Smooth muscle cell (in vitro differentiated cells): ENCODE measurements at regions not wholly inside any gene's neighbourhood (a gene's known extent, or its start where the extent isn't known, plus 50 kb on each side); places are given as distances from the start of the nearest gene placed in this dataset.

Experiments used
- DNase-seq: peaks from one replicate; lab custom pipeline; 2025; ENCODE audit not compliant: unreplicated experiment; lab: John Stamatoyannopoulos, UW
- H2AFZ ChIP-seq: fragments of 200-600 bp; sonication (generic); 2 replicates; pipeline ENCODE4 v1.6.0; 2016; ENCODE audit warnings: antibody characterized with exemption, low read depth, mild to moderate bottlenecking
- H3F3A ChIP-seq: fragments of 200-600 bp; sonication (generic); 2 replicates; pipeline ENCODE4 v1.6.0; 2017; ENCODE audit warnings: antibody characterized with exemption, low read depth
- H3K27ac ChIP-seq: fragments of 200-600 bp; sonication (generic); 2 replicates; pipeline ENCODE4 v1.5.1; 2016; ENCODE audit warnings: low read depth, mild to moderate bottlenecking
- H3K27me3 ChIP-seq: fragments of 200-600 bp; sonication (generic); 2 replicates; pipeline ENCODE4 v1.6.1; 2016; ENCODE audit warnings: low read depth, mild to moderate bottlenecking
- H3K36me3 ChIP-seq: fragments of 200-600 bp; sonication (generic); 2 replicates; pipeline ENCODE4 v1.5.1; 2016; ENCODE audit warnings: low read depth
- H3K4me1 ChIP-seq: fragments of 200-600 bp; sonication (generic); 2 replicates; pipeline ENCODE4 v1.5.1; 2016; ENCODE audit warnings: low read depth
- H3K4me2 ChIP-seq: fragments of 200-600 bp; sonication (generic); 2 replicates; pipeline ENCODE4 v1.6.0; 2016; ENCODE audit warnings: mild to moderate bottlenecking
- H3K4me3 ChIP-seq: fragments of 200-600 bp; sonication (generic); 2 replicates; pipeline ENCODE4 v1.5.1; 2016; ENCODE audit warnings: mild to moderate bottlenecking
- H3K79me2 ChIP-seq: fragments of 200-600 bp; sonication (generic); 2 replicates; pipeline ENCODE4 v1.6.0; 2016; ENCODE audit warnings: low read depth, mild to moderate bottlenecking
- H3K9ac ChIP-seq: fragments of 200-600 bp; sonication (generic); 2 replicates; pipeline ENCODE4 v1.6.0; 2016; ENCODE audit warnings: low read depth
- H3K9me3 ChIP-seq: fragments of 200-600 bp; sonication (generic); replicated peaks from 2 replicates; pipeline ENCODE4 v1.5.1; 2016; ENCODE audit warnings: low read depth
- H4K20me1 ChIP-seq: fragments of 200-600 bp; sonication (generic); 2 replicates; pipeline ENCODE4 v1.6.0; 2016; ENCODE audit warnings: low read depth
- WGBS: methylation state at CpG from one replicate; pipeline ENCODE4 v1.1.7; 2016; ENCODE audit warnings: low lambda C conversion rate; 5-methylcytosine and 5-hydroxymethylcytosine counted together
- TF ChIP-seq, protein P1 (sequence below): fragments of 200-600 bp; sonication (generic); IDR thresholded peaks from 2 replicates; pipeline ENCODE4 v1.5.1; 2017; ENCODE audit warnings: borderline replicate concordance, mild to moderate bottlenecking, antibody characterized with exemption; ENCODE audit not compliant: insufficient read depth, poor library complexity, severe bottlenecking

DNA sequence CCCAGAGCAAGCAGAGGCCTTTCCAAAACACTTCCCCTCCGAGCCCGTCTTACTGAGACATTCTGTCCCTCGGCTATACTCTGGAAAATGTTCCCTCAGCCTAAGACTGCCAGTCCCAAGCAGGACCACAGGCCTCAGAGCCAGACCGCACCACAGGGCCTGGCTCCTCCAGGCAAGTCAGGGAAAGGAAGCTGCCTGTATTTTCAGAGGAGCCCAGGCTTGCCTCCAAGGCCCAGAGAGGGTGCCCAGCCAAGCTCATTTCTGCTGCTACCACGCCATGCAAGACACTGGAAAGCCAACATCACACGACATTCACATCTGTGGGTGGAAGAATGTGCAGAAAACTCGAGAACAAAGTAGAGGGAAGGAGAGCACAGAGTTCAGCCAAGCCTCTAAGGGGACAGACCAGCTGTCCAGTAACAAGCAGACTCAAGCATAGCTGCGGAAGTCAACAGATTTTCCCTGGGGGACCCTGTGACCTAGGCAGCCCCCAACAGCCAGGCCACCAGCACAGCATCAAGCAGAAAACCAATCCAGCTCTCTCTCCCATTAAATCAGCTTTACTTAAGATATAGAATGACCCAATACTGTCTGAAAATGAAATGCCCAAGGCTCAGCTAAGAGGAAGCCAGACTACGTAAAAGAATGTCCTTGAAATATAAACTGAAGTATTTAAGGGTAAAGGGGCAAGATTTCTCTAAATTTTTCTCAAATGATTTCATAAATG lies 123.9 kb downstream of the ZFP36L2 start:
- Histone ChIP-seq H3K27me3 (no peaks in the 10 kb centered on the region), H3K79me2 (no peaks in the 10 kb centered on the region), H3K9me3 (no peaks in the 10 kb centered on the region), H3F3A (peaks cover 9% of the 10 kb centered on the region), H3K4me3 (no peak overlapping the region), H3K36me3 (no peaks in the 10 kb centered on the region), H3K9ac (no peak overlapping the region), H3K27ac (peak overlapping the region; percentile 60), H3K4me2 (peak overlapping the region; percentile 2), H3K4me1 (peaks cover 46% of the 10 kb centered on the region), H4K20me1 (no peaks in the 10 kb centered on the region), H2AFZ (peak overlapping the region; percentile 88)
- TF ChIP-seq, protein P1, sequence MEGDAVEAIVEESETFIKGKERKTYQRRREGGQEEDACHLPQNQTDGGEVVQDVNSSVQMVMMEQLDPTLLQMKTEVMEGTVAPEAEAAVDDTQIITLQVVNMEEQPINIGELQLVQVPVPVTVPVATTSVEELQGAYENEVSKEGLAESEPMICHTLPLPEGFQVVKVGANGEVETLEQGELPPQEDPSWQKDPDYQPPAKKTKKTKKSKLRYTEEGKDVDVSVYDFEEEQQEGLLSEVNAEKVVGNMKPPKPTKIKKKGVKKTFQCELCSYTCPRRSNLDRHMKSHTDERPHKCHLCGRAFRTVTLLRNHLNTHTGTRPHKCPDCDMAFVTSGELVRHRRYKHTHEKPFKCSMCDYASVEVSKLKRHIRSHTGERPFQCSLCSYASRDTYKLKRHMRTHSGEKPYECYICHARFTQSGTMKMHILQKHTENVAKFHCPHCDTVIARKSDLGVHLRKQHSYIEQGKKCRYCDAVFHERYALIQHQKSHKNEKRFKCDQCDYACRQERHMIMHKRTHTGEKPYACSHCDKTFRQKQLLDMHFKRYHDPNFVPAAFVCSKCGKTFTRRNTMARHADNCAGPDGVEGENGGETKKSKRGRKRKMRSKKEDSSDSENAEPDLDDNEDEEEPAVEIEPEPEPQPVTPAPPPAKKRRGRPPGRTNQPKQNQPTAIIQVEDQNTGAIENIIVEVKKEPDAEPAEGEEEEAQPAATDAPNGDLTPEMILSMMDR = no peak
- no peak for DNase-seq
- 46% methylated on average over 9 of the region's 9 CpGs for WGBS

DNA sequence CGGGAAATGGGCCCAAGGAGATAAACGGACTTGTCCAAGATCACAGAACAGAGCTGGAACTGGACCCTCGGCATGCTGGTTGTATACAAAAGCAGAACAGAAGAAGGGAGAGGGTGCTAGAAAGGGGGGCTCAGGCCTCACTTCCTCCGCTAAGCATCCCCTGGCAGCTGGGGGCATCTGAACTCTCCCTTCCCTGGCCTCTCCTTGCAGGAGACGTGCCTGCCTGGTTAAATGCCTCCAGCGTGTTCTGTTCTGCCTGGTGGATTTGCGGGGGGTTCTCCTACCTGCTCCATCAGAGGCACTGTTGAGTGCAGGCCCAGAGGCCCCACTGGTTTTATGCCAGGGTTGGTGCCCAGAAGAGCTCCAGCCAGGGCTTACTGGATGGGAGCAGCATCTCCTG lies 124.7 kb downstream of the ZFP36L2 start:
- H3K4me2 ChIP-seq = peak overlapping the region; percentile 2
- H2AFZ ChIP-seq = peak overlapping the region; percentile 88
- H3F3A ChIP-seq = peaks cover 9% of the 10 kb centered on the region
- no peak overlapping the region for H3K4me3 ChIP-seq
- H3K36me3 ChIP-seq = no peaks in the 10 kb centered on the region
- no peaks in the 10 kb centered on the region for H3K79me2 ChIP-seq
- peaks cover 42% of the 10 kb centered on the region for H3K4me1 ChIP-seq
- no peak overlapping the region for H3K9ac ChIP-seq
- 90% methylated on average over 7 of the region's 7 CpGs for WGBS
- TF ChIP-seq, protein P1 = no peak
- H4K20me1 ChIP-seq = no peaks in the 10 kb centered on the region
- H3K9me3 ChIP-seq = no peaks in the 10 kb centered on the region
- H3K27me3 ChIP-seq = no peaks in the 10 kb centered on the region
- DNase-seq = no peak
- no peak overlapping the region for H3K27ac ChIP-seq

DNA sequence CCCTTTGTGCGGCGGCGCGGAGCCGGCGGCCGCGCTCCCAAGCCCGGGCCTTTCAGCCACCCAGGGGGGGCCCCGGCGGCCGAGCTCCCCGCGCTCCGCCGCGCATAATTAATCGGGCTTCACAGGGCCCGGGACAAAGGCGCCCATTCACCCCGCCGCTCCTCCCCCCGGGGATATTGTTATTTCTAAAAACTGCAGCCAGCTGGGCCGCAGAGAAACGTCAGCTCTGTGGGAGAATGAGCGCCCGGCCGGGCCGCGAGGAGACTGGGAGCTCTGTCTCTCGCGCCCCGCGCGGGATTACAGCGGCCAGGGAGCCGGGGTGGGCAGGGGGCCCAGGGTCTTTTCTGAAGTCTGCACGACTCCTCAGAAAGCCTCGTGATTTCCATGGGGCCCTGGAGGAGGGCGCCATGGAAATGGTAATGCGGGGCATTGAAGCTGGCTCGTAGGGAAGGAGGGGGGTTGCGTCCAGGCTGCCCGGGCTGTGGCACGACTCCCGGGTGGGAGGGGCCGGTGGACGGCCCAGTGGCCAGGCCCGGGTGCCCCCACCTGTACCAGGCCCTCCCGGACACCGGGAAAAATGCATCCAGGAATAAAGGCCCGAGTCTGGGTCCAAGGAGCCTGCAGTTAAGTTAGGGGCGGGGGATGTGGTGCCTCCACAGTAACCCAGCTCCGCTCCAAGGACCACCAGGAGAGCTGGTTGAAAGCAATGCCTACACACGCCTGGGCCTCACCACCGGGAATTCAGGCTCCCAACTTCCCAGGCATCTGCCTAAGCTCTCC lies 125.3 kb downstream of the ZFP36L2 start:
- Histone ChIP-seq H3K4me2 (peak overlapping the region; percentile 82), H3K4me1 (peaks cover 35% of the 10 kb centered on the region), H3K79me2 (no peaks in the 10 kb centered on the region), H3K27me3 (no peaks in the 10 kb centered on the region), H3K36me3 (no peaks in the 10 kb centered on the region), H2AFZ (peak overlapping the region; percentile 98), H3K9ac (peak overlapping the region; percentile 48), H3K4me3 (peak overlapping the region; percentile 51), H3F3A (peaks cover 9% of the 10 kb centered on the region), H3K9me3 (no peaks in the 10 kb centered on the region), H4K20me1 (no peaks in the 10 kb centered on the region), H3K27ac (no peak overlapping the region)
- TF ChIP-seq, protein P1 = no peak
- no peak for DNase-seq
- 18% methylated on average over 40 of the region's 56 CpGs for WGBS
